GM12878 (cell line): ENCODE measurements at regions not wholly inside any gene's neighbourhood (a gene's known extent, or its start where the extent isn't known, plus 50 kb on each side); places are given as distances from the start of the nearest gene placed in this dataset.

Experiments used
- ATAC-seq: fragments of 200-7000 bp; cut with Tn5 transposase; 3 replicates; pipeline ENCODE4 v1.9.1; 2020; ENCODE audit warnings: mild to moderate bottlenecking, moderate library complexity
- BruUV-seq: library from RNA; stranded (reverse); fragments of 400-500 nt; replicated peaks from 2 replicates; lab custom pipeline; 2021; lab: Mats Ljungman, UMichigan
- CTCF ChIA-PET: fragments of 300-600 bp; sonication (Branson Sonifier 250); formaldehyde crosslinking; extraction: SDS; loops from one replicate; lab custom pipeline; 2021; ENCODE audit warnings: inconsistent platforms; lab: Yijun Ruan, JAX
- POLR2A ChIA-PET: fragments of 350-600 bp; formaldehyde crosslinking; extraction: SDS; loops from one replicate; lab custom pipeline; 2021; ENCODE audit warnings: inconsistent platforms; lab: Charles Lee
- RAD21 ChIA-PET: fragments of 300-600 bp; sonication (Branson Sonifier 250); formaldehyde crosslinking; loops from one replicate; lab custom pipeline; 2023; ENCODE audit warnings: antibody characterized with exemption; ENCODE audit not compliant: unreplicated experiment; lab: Charles Lee
- SMC1A ChIA-PET: fragments of 300-600 bp; sonication (Branson Sonifier 250); formaldehyde crosslinking; loops from one replicate; lab custom pipeline; 2023; ENCODE audit not compliant: unreplicated experiment, uncharacterized antibody; lab: Charles Lee
- DNase-seq: peaks from one replicate; pipeline ENCODE4 v3.0.0-alpha.2; 2011; ENCODE audit warnings: low read depth, low spot score
- FAIRE-seq: peaks from 3 replicates; lab custom pipeline; 2011; peaks lifted over from hg19 to GRCh38; lab: Jason Lieb, UNC
- H2AFZ ChIP-seq: 2 replicates; pipeline ENCODE4 v1.6.0; 2011; ENCODE audit warnings: low read depth, low read length, control low read depth; ENCODE audit not compliant: control insufficient read depth
- H3K27ac ChIP-seq: 2 replicates; pipeline ENCODE4 v1.5.1; 2011; ENCODE audit warnings: control low read depth; ENCODE audit not compliant: control insufficient read depth, insufficient read depth
- H3K27me3 ChIP-seq, 2 experiments: replicated peaks in 1 of 2; 2 replicates each; pipeline versions ENCODE4 v1.6.0 to v1.6.1; 2011; ENCODE audit warnings: low read length in 1 of 2; ENCODE audit not compliant: control insufficient read depth in 2 of 2, insufficient read depth in 2 of 2
- H3K36me3 ChIP-seq, 2 experiments: 2 replicates each; pipeline ENCODE4 v1.5.1; 2011; ENCODE audit warnings: low read length in 1 of 2; ENCODE audit not compliant: control insufficient read depth in 2 of 2, insufficient read depth in 2 of 2
- H3K4me1 ChIP-seq: 2 replicates; pipeline ENCODE4 v1.6.1; 2011; ENCODE audit warnings: mild to moderate bottlenecking, low read length, moderate library complexity, mixed read lengths; ENCODE audit not compliant: control insufficient read depth, insufficient read depth
- H3K4me2 ChIP-seq: 2 replicates; pipeline ENCODE4 v1.6.0; 2011; ENCODE audit warnings: control low read depth; ENCODE audit not compliant: control insufficient read depth, insufficient read depth
- H3K4me3 ChIP-seq: fragments of 200-600 bp; sonication (generic); 2 replicates; pipeline ENCODE4 v1.5.1; 2016
- H3K79me2 ChIP-seq: 2 replicates; pipeline ENCODE4 v1.6.0; 2011; ENCODE audit warnings: low read length; ENCODE audit not compliant: control insufficient read depth, insufficient read depth
- H3K9ac ChIP-seq: 2 replicates; pipeline ENCODE4 v1.8.0; 2011; ENCODE audit warnings: low read length, control low read depth, mixed read lengths; ENCODE audit not compliant: control insufficient read depth, insufficient read depth
- H3K9me3 ChIP-seq: replicated peaks from 3 replicates; pipeline ENCODE4 v1.5.1; 2011; ENCODE audit warnings: mild to moderate bottlenecking, low read length; ENCODE audit not compliant: control insufficient read depth, insufficient read depth
- H4K20me1 ChIP-seq: 2 replicates; pipeline ENCODE4 v1.6.0; 2011; ENCODE audit not compliant: control insufficient read depth, insufficient read depth
- ATF2 ChIP-seq: IDR thresholded peaks from 2 replicates; pipeline ENCODE4 v1.6.1; 2012; ENCODE audit warnings: low read length, inconsistent platforms
- ATF7 ChIP-seq: fragments of 450-650 bp; IDR thresholded peaks from 2 replicates; pipeline ENCODE4 v1.6.1; 2016; ENCODE audit warnings: low read depth, mild to moderate bottlenecking
- CBX3 ChIP-seq: fragments of 200-600 bp; sonication (generic); IDR thresholded peaks from 2 replicates; pipeline ENCODE4 v1.6.1; 2016; ENCODE audit warnings: low read depth, borderline replicate concordance
- IRF5 ChIP-seq: fragments of 450-650 bp; IDR thresholded peaks from 2 replicates; pipeline ENCODE4 v1.6.1; 2017; ENCODE audit warnings: borderline replicate concordance
- MEF2B ChIP-seq: fragments of 450-650 bp; IDR thresholded peaks from 2 replicates; pipeline ENCODE4 v1.6.1; 2018; ENCODE audit warnings: mild to moderate bottlenecking, moderate library complexity; ENCODE audit not compliant: partially characterized antibody, poor library complexity, severe bottlenecking
- NFIC ChIP-seq: IDR thresholded peaks from 2 replicates; pipeline ENCODE4 v1.6.1; 2012; ENCODE audit warnings: low read depth, mild to moderate bottlenecking, inconsistent platforms, low read length, moderate library complexity
- PAX8 ChIP-seq: fragments of 450-650 bp; IDR thresholded peaks from 2 replicates; pipeline ENCODE4 v1.6.1; 2017; ENCODE audit warnings: mild to moderate bottlenecking, moderate library complexity
- PRDM15 ChIP-seq: fragments of 450-650 bp; formaldehyde crosslinking; IDR thresholded peaks from 2 replicates; pipeline ENCODE4 v1.4.0; 2020; ENCODE audit warnings: mild to moderate bottlenecking, moderate library complexity
- SMC3 ChIP-seq: IDR thresholded peaks from 2 replicates; pipeline ENCODE4 v1.6.1; 2011; ENCODE audit warnings: low read length, improper control_type of control experiment, borderline replicate concordance
- STAT3 ChIP-seq: IDR thresholded peaks from 2 replicates; pipeline ENCODE4 v1.6.1; 2011; ENCODE audit warnings: low read depth, low read length, improper control_type of control experiment
- SUPT20H ChIP-seq: IDR thresholded peaks from 2 replicates; pipeline ENCODE4 v1.6.1; 2011; ENCODE audit warnings: low read depth, mild to moderate bottlenecking, low read length, moderate library complexity, borderline replicate concordance; ENCODE audit not compliant: control insufficient read depth
- TCF7 ChIP-seq: IDR thresholded peaks from 2 replicates; pipeline ENCODE4 v1.6.1; 2014; ENCODE audit warnings: antibody characterized with exemption, borderline replicate concordance
- ZNF622 ChIP-seq: fragments of 450-650 bp; IDR thresholded peaks from 2 replicates; pipeline ENCODE4 v1.6.1; 2017; ENCODE audit warnings: mild to moderate bottlenecking, inconsistent platforms
- ZSCAN29 ChIP-seq: fragments of 450-650 bp; IDR thresholded peaks from 2 replicates; pipeline ENCODE4 v1.6.1; 2017; ENCODE audit warnings: mild to moderate bottlenecking, moderate library complexity
- WGBS: methylation state at CpG from one replicate; pipeline ENCODE4 v1.1.6; 2016; ENCODE audit warnings: low lambda C conversion rate; ENCODE audit not compliant: insufficient replicate concordance, insufficient coverage; ENCODE audit errors: missing lambda C conversion rate; 5-methylcytosine and 5-hydroxymethylcytosine counted together
- in situ Hi-C: fragments of 300-500 bp; cut with MboI; formaldehyde crosslinking; loops from 9 replicates; pipeline ENCODE4 v1.14.3; 2018; ENCODE audit warnings: mixed read lengths
- intact Hi-C: fragments of 100-400 bp; cut with micrococcal nuclease; formaldehyde crosslinking; loops from one replicate; pipeline ENCODE4 v1.14.2; 2022; ENCODE audit not compliant: unreplicated experiment

GRCh38 chr4:38470735-38471262, 193.2 kb upstream of the KLF3 start:
- FAIRE-seq (no peak), DNase-seq (no peak), ATAC-seq (no peak)
- in situ Hi-C loops (no loop called here), intact Hi-C loops (no loop called here)
- Histone ChIP-seq H2AFZ (no peak overlapping the region), H4K20me1 (no peaks in the 10 kb centered on the region), H3K27me3 (no peaks in the 10 kb centered on the region), H3K36me3 (no peaks in the 10 kb centered on the region), H3K4me2 (no peak overlapping the region), H3K4me1 (no peaks in the 10 kb centered on the region), H3K9me3 (no peaks in the 10 kb centered on the region; the same call in none of the 3 replicates), H3K27ac (no peak overlapping the region), H3K9ac (no peak overlapping the region), H3K79me2 (no peaks in the 10 kb centered on the region), H3K4me3 (no peak overlapping the region)
- BruUV-seq: no TSS peak
- ChIA-PET CTCF (no interaction called here), SMC1A (no interaction called here), RAD21 (no interaction called here), POLR2A (no interaction called here)
- 20% methylated on average over 2 of the region's 2 CpGs for WGBS
- TF ChIP-seq STAT3 (no peak), SMC3 (no peak), MEF2B (no peak), PRDM15 (CRISPR knock-in tag) (no peak), TCF7 (no peak), NFIC (no peak), SUPT20H (no peak), ATF2 (no peak), CBX3 (no peak), IRF5 (no peak), ZSCAN29 (no peak), PAX8 (no peak), ZNF622 (no peak), ATF7 (no peak)
- TF ChIP-seq, all 136 proteins: peak for 0
